IMR-90 (cell line): ENCODE measurements at regions not wholly inside any gene's neighbourhood (a gene's known extent, or its start where the extent isn't known, plus 50 kb on each side); places are given as distances from the start of the nearest gene placed in this dataset.

Source experiments
- ATAC-seq: fragments of 200-7000 bp; cut with Tn5 transposase; 2 replicates; pipeline ENCODE4 v1.9.1; 2020; ENCODE audit warnings: low read depth, mild to moderate bottlenecking, moderate library complexity
- BruUV-seq: library from RNA; stranded (reverse); fragments of 400-500 nt; replicated peaks from 2 replicates; lab custom pipeline; 2021; lab: Mats Ljungman, UMichigan
- CTCF ChIA-PET: fragments of 300-600 bp; formaldehyde crosslinking; extraction: SDS; loops from one replicate; lab custom pipeline; 2021; ENCODE audit warnings: antibody characterized with exemption; lab: Yijun Ruan, JAX
- POLR2A ChIA-PET: fragments of 300-600 bp; sonication (Branson Sonifier 250); formaldehyde crosslinking; loops from one replicate; lab custom pipeline; 2022; ENCODE audit warnings: antibody characterized with exemption; ENCODE audit not compliant: unreplicated experiment; lab: Charles Lee
- DNase-seq: peaks from one replicate; pipeline ENCODE4 v3.0.0; 2013
- H2AFZ ChIP-seq: replicated peaks from 2 replicates; pipeline ENCODE3; 2013; ENCODE audit warnings: low read length, mild to moderate bottlenecking; ENCODE audit not compliant: poor library complexity
- H2AK5ac ChIP-seq: 2 replicates; pipeline ENCODE4 v1.6.1; 2013; ENCODE audit warnings: low read depth, low read length, inconsistent platforms
- H2AK9ac ChIP-seq: replicated peaks from 2 replicates; pipeline ENCODE3; 2013; ENCODE audit warnings: mild to moderate bottlenecking, low read depth, low read length, moderate library complexity; ENCODE audit not compliant: poor library complexity
- H2BK120ac ChIP-seq: 2 replicates; pipeline ENCODE4 v1.6.1; 2013; ENCODE audit warnings: low read depth, low read length, inconsistent platforms
- H2BK15ac ChIP-seq: 3 replicates; pipeline ENCODE4 v1.6.1; 2013; ENCODE audit warnings: low read depth, low read length, inconsistent platforms
- H2BK20ac ChIP-seq: 2 replicates; pipeline ENCODE4 v1.6.1; 2013; ENCODE audit warnings: low read depth, mild to moderate bottlenecking, inconsistent platforms, low read length, moderate library complexity
- H2BK5ac ChIP-seq: 2 replicates; pipeline ENCODE4 v1.6.1; 2013; ENCODE audit warnings: mild to moderate bottlenecking, low read depth, low read length, inconsistent platforms; ENCODE audit not compliant: poor library complexity, severe bottlenecking
- H3K14ac ChIP-seq: replicated peaks from 2 replicates; pipeline ENCODE4 v1.6.1; 2013; ENCODE audit warnings: low read depth, low read length, inconsistent platforms
- H3K18ac ChIP-seq: 2 replicates; pipeline ENCODE4 v1.6.1; 2013; ENCODE audit warnings: low read depth, low read length, control low read depth
- H3K23ac ChIP-seq: 2 replicates; pipeline ENCODE4 v1.6.1; 2013; ENCODE audit warnings: low read depth, low read length, inconsistent platforms
- H3K27ac ChIP-seq: 2 replicates; pipeline ENCODE4 v1.5.1; 2013; ENCODE audit warnings: mild to moderate bottlenecking, control low read depth, low read length; ENCODE audit not compliant: insufficient read depth
- H3K27me3 ChIP-seq: 2 replicates; pipeline ENCODE4 v1.6.1; 2013; ENCODE audit warnings: low read length; ENCODE audit not compliant: control insufficient read depth, insufficient read depth
- H3K36me3 ChIP-seq: 2 replicates; pipeline ENCODE4 v1.6.1; 2013; ENCODE audit warnings: low read length, mixed read lengths; ENCODE audit not compliant: control insufficient read depth, insufficient read depth
- H3K4ac ChIP-seq: 2 replicates; pipeline ENCODE4 v1.6.1; 2013; ENCODE audit warnings: low read depth, low read length, inconsistent platforms
- H3K4me1 ChIP-seq: 2 replicates; pipeline ENCODE4 v1.6.1; 2013; ENCODE audit warnings: low read length, mixed read lengths; ENCODE audit not compliant: control insufficient read depth, insufficient read depth
- H3K4me2 ChIP-seq: 2 replicates; pipeline ENCODE4 v1.6.1; 2013; ENCODE audit warnings: low read depth, mild to moderate bottlenecking, control low read depth, low read length, moderate library complexity
- H3K4me3 ChIP-seq: 2 replicates; pipeline ENCODE4 v1.5.1; 2013; ENCODE audit warnings: low read depth, mild to moderate bottlenecking, control low read depth, low read length, moderate library complexity; ENCODE audit not compliant: insufficient read depth
- H3K56ac ChIP-seq: 2 replicates; pipeline ENCODE4 v1.6.1; 2013; ENCODE audit warnings: low read length, inconsistent platforms; ENCODE audit not compliant: insufficient read depth; ENCODE audit errors: extremely low read depth
- H3K79me1 ChIP-seq, 2 experiments: 2 replicates each; pipeline ENCODE4 v1.6.1; 2013; ENCODE audit warnings: low read length in 2 of 2, inconsistent platforms in 1 of 2, low read depth in 1 of 2
- H3K9ac ChIP-seq: 2 replicates; pipeline ENCODE4 v1.6.1; 2013; ENCODE audit warnings: low read depth, low read length, control low read depth
- H3K9me1 ChIP-seq: 2 replicates; pipeline ENCODE4 v1.6.1; 2013; ENCODE audit warnings: low read length, inconsistent platforms; ENCODE audit not compliant: insufficient read depth
- H3K9me3 ChIP-seq: 2 replicates; pipeline ENCODE4 v1.6.1; 2013; ENCODE audit warnings: low read length; ENCODE audit not compliant: control insufficient read depth, insufficient read depth
- H4K20me1 ChIP-seq: 2 replicates; pipeline ENCODE4 v1.6.1; 2013; ENCODE audit warnings: low read length, inconsistent platforms; ENCODE audit not compliant: insufficient read depth
- H4K5ac ChIP-seq: 2 replicates; pipeline ENCODE4 v1.6.1; 2013; ENCODE audit warnings: mild to moderate bottlenecking, low read depth, low read length, control low read depth
- H4K8ac ChIP-seq, 2 experiments: 2 replicates each; pipeline ENCODE4 v1.6.1; 2013; ENCODE audit warnings: low read depth in 2 of 2, low read length in 2 of 2, control low read depth in 1 of 2, inconsistent platforms in 1 of 2
- H4K91ac ChIP-seq: 2 replicates; pipeline ENCODE4 v1.6.1; 2013; ENCODE audit warnings: low read depth, low read length, inconsistent platforms; ENCODE audit not compliant: insufficient read depth
- CEBPB ChIP-seq: IDR thresholded peaks from 2 replicates; pipeline ENCODE4 v1.6.1; 2012; ENCODE audit warnings: low read depth, low read length, improper control_type of control experiment
- CHD1 ChIP-seq: IDR thresholded peaks from 2 replicates; pipeline ENCODE4 v1.6.1; 2012; ENCODE audit warnings: low read depth, low read length, improper control_type of control experiment
- CTCF ChIP-seq: conservative IDR thresholded peaks from 2 replicates; pipeline ENCODE4 v1.5.1; 2012; ENCODE audit warnings: mild to moderate bottlenecking, low read depth, low read length, improper control_type of control experiment
- ELK1 ChIP-seq: fragments of 150-350 bp; IDR thresholded peaks from 2 replicates; pipeline ENCODE4 v1.6.1; 2016; ENCODE audit warnings: low read depth, mild to moderate bottlenecking, low read length, moderate library complexity, borderline replicate concordance
- MAZ ChIP-seq: IDR thresholded peaks from 2 replicates; pipeline ENCODE4 v1.6.1; 2012; ENCODE audit warnings: low read depth, mild to moderate bottlenecking, low read length, improper control_type of control experiment, moderate library complexity, borderline replicate concordance
- MXI1 ChIP-seq: IDR thresholded peaks from 2 replicates; pipeline ENCODE4 v1.6.1; 2012; ENCODE audit warnings: low read depth, mild to moderate bottlenecking, low read length, moderate library complexity, borderline replicate concordance
- SMC3 ChIP-seq: fragments of 150-350 bp; IDR thresholded peaks from 2 replicates; pipeline ENCODE4 v1.6.1; 2016; ENCODE audit warnings: low read depth, mild to moderate bottlenecking, antibody characterized with exemption, low read length, moderate library complexity
- WGBS, 2 experiments: methylation state at CpG; one replicate each; pipeline versions ENCODE4 v1.1.5 to v1.1.7; 2013; ENCODE audit warnings: missing lambda C conversion rate in 2 of 2; ENCODE audit not compliant: insufficient read length in 1 of 2; ENCODE audit errors: extremely low coverage in 2 of 2; 5-methylcytosine and 5-hydroxymethylcytosine counted together
- dilution Hi-C: fragments of 300-500 bp; cut with HindIII; formaldehyde crosslinking; loops from one replicate; pipeline ENCODE4 v1.14.3; 2018; ENCODE audit warnings: low sequenced_read_pairs; ENCODE audit not compliant: unreplicated experiment
- in situ Hi-C: fragments of 300-500 bp; cut with MboI; formaldehyde crosslinking; loops from 3 replicates; pipeline ENCODE4 v1.14.3; 2019; ENCODE audit warnings: low sequenced_read_pairs, inconsistent platforms, mixed read lengths
- intact Hi-C: fragments of 100-400 bp; cut with micrococcal nuclease; formaldehyde crosslinking; loops from 2 replicates; pipeline ENCODE4 v1.10.0; 2022

GRCh38 chr11:105537531-105537930 lies 72.3 kb upstream of the GRIA4 start:
- no peak overlapping the region for H3K4me3 ChIP-seq
- H3K4me2 ChIP-seq = no peak overlapping the region
- DNase-seq = no peak
- no peak overlapping the region for H4K5ac ChIP-seq
- no peaks in the 10 kb centered on the region for H3K27me3 ChIP-seq
- in situ Hi-C loops (no loop called here), intact Hi-C loops (no loop called here), dilution Hi-C loops (no loop called here)
- H3K79me1 ChIP-seq = no peaks in the 10 kb centered on the region
- no peak overlapping the region for H3K23ac ChIP-seq
- H4K20me1 ChIP-seq = no peaks in the 10 kb centered on the region
- no CpG with 5 or more reads among the region's 2 CpGs for WGBS, 2 experiments
- H2BK15ac ChIP-seq = no peak overlapping the region
- H4K8ac ChIP-seq = no peak overlapping the region
- H3K9me1 ChIP-seq = no peaks in the 10 kb centered on the region
- H3K4ac ChIP-seq = no peak overlapping the region
- H3K14ac ChIP-seq = no peak overlapping the region
- H3K27ac ChIP-seq = no peak overlapping the region
- H3K4me1 ChIP-seq = no peaks in the 10 kb centered on the region
- no peak overlapping the region for H2BK20ac ChIP-seq
- no peaks in the 10 kb centered on the region for H3K9me3 ChIP-seq
- H3K56ac ChIP-seq = no peak overlapping the region
- H3K9ac ChIP-seq = no peak overlapping the region
- CTCF ChIA-PET = interaction anchor here (0.9 kb wide), 1 partner anchor 18 kb away, joined by 4 read pairs; no protein-coding TSS in a partner anchor
- H2BK120ac ChIP-seq = no peak overlapping the region
- ATAC-seq = no peak
- no peaks in the 10 kb centered on the region for H3K36me3 ChIP-seq
- POLR2A ChIA-PET = no interaction called here
- no peak for TF ChIP-seq ELK1
- no peak for TF ChIP-seq CEBPB
- no peak for TF ChIP-seq CHD1
- no peak for TF ChIP-seq CTCF
- TF ChIP-seq MXI1 = no peak
- TF ChIP-seq SMC3 = no peak
- TF ChIP-seq MAZ = no peak
- H3K18ac ChIP-seq = no peak overlapping the region
- no peak overlapping the region for H4K91ac ChIP-seq
- no peak overlapping the region for H2BK5ac ChIP-seq
- no TSS peak for BruUV-seq
- H2AFZ ChIP-seq = no peak overlapping the region
- H2AK9ac ChIP-seq = no peak overlapping the region
- H2AK5ac ChIP-seq = no peak overlapping the region
